ENCODE measurements at regions not wholly inside any gene's neighbourhood (a gene's known extent, or its start where the extent isn't known, plus 50 kb on each side); places are given as distances from the start of the nearest gene placed in this dataset.

- no peak for TF ChIP-seq USF1 (IDR thresholded peaks at IDR 0.05; ENCODE audit: borderline replicate concordance, low read depth)
Measured at GRCh38 chr5:56684159-56684558, 131.2 kb upstream of the MAP3K1 start (continued).

GRCh38 chr5:56683733-56684132 is 131.6 kb upstream of the MAP3K1 start:
- no peaks in the 10 kb centered on the region for H4K20me1 ChIP-seq (ENCODE audit: insufficient read depth)
- no peaks in the 10 kb centered on the region for H3K79me2 ChIP-seq (ENCODE audit: insufficient read depth)
- H3K9me2 ChIP-seq: no peaks in the 10 kb centered on the region
- H3K4me2 ChIP-seq: no peak overlapping the region
- 58% methylated on average over 2 of the region's 2 CpGs for WGBS (ENCODE audit: low lambda C conversion rate)
- H3K9me3 ChIP-seq: no peaks in the 10 kb centered on the region
- no peaks in the 10 kb centered on the region for H3K36me3 ChIP-seq (replicated peaks in 1 of 2; ENCODE audit: control insufficient read depth in 1 of 2, insufficient read depth in 2 of 2, low read length in 1 of 2)
- H3K4me3 ChIP-seq (ENCODE audit: low read depth in 2 of 2, low read length in 1 of 2): no peak overlapping the region
- ChIA-PET POLR2A (no interaction called here), CTCF (no interaction called here)
- no peak for DNase-seq
- H3K4me1 ChIP-seq (ENCODE audit: control insufficient read depth in 1 of 2, insufficient read depth in 2 of 2, low read depth in 1 of 2, low read length in 1 of 2): peaks cover 0 to 16% of the 10 kb centered on the region in 2 experiments; a peak in 2 of 4 replicates
- no peaks in the 10 kb centered on the region for H3K27me3 ChIP-seq (ENCODE audit: insufficient read depth)
- no peak overlapping the region for H2AFZ ChIP-seq (ENCODE audit: low read depth)
- no peak for TF ChIP-seq TEAD4 (IDR thresholded peaks at IDR 0.05; ENCODE audit: borderline replicate concordance, insufficient read depth)
- no peak for TF ChIP-seq REST (IDR thresholded peaks at IDR 0.05; ENCODE audit: low read depth, low read length)
- no peak for TF ChIP-seq CTCF (IDR thresholded peaks at IDR 0.05)
- TF ChIP-seq USF1 (IDR thresholded peaks at IDR 0.05; ENCODE audit: borderline replicate concordance, low read depth): no peak
- TF ChIP-seq NFIC (IDR thresholded peaks at IDR 0.05; ENCODE audit: borderline replicate concordance): no peak
- TF ChIP-seq NRF1 (IDR thresholded peaks at IDR 0.05; ENCODE audit: low read depth, low read length): no peak
- no peak for TF ChIP-seq EZH2phosphoT487 (IDR thresholded peaks at IDR 0.05; ENCODE audit: borderline replicate concordance, low read depth)
- no peak for TF ChIP-seq PBX3 (IDR thresholded peaks at IDR 0.05)
- no peak for TF ChIP-seq IRF3 (IDR thresholded peaks at IDR 0.05; ENCODE audit: low read depth, low read length)
- H3F3A ChIP-seq (replicated peaks; ENCODE audit: insufficient read depth): no peaks in the 10 kb centered on the region
- H3K9ac ChIP-seq: no peak overlapping the region
- H3K27ac ChIP-seq (ENCODE audit: low read depth in 2 of 2, low read length in 1 of 2): no peak overlapping the region
